GM12878 (cell line): ENCODE measurements at regions not wholly inside any gene's neighbourhood (a gene's known extent, or its start where the extent isn't known, plus 50 kb on each side); places are given as distances from the start of the nearest gene placed in this dataset.

Experiments used
- EZH2 ChIP-seq: IDR thresholded peaks from 2 replicates; pipeline ENCODE4 v1.6.1; 2012; ENCODE audit warnings: low read depth, mild to moderate bottlenecking, control low read depth, inconsistent platforms, low read length, borderline replicate concordance; ENCODE audit not compliant: control insufficient read depth
- POLR2AphosphoS2 ChIP-seq: IDR thresholded peaks from 2 replicates; pipeline ENCODE4 v1.6.1; 2011; ENCODE audit warnings: low read depth, mild to moderate bottlenecking, low read length, improper control_type of control experiment, moderate library complexity
- POLR2AphosphoS5 ChIP-seq: IDR thresholded peaks from 2 replicates; pipeline ENCODE4 v1.6.1; 2011; ENCODE audit warnings: mild to moderate bottlenecking, low read length, inconsistent platforms
- TF ChIP-seq, protein P1 (sequence below), 3 experiments: IDR thresholded peaks in 2 of 3; conservative IDR thresholded peaks in 1 of 3; 2 replicates each; pipeline ENCODE4 v1.5.1; 2011; ENCODE audit warnings: low read depth in 3 of 3, low read length in 3 of 3, mild to moderate bottlenecking in 3 of 3, control low read depth in 2 of 3, moderate library complexity in 2 of 3, inconsistent platforms in 1 of 3, mixed read lengths in 1 of 3; ENCODE audit not compliant: control insufficient read depth in 2 of 3, insufficient read depth in 1 of 3; ENCODE audit errors: extremely low read depth in 1 of 3
- TF ChIP-seq, protein P2 (sequence below): IDR thresholded peaks from 2 replicates; pipeline ENCODE4 v1.6.1; 2012; ENCODE audit warnings: low read depth, low read length, improper control_type of control experiment

DNA sequence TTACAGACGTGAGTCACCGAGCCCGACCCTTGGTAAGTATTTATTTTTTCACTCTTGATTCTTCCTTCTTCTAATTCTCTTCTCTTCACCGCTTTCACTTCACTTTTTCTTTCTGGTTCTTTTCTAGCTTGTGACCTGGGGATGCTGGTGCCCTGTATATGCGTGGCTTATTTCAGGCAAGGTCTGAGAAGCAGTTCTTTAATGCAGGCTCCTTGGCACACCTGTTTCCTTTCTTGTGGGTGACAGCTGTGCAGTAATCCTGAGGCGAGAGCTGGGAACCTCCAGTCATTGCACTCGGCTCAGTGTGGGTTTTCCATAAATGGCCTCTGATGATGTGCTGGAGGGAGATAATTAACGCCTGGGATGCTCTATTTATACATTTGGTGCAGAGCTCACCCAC is 193.8 kb downstream of the TSN start:
- TF ChIP-seq, protein P1, sequence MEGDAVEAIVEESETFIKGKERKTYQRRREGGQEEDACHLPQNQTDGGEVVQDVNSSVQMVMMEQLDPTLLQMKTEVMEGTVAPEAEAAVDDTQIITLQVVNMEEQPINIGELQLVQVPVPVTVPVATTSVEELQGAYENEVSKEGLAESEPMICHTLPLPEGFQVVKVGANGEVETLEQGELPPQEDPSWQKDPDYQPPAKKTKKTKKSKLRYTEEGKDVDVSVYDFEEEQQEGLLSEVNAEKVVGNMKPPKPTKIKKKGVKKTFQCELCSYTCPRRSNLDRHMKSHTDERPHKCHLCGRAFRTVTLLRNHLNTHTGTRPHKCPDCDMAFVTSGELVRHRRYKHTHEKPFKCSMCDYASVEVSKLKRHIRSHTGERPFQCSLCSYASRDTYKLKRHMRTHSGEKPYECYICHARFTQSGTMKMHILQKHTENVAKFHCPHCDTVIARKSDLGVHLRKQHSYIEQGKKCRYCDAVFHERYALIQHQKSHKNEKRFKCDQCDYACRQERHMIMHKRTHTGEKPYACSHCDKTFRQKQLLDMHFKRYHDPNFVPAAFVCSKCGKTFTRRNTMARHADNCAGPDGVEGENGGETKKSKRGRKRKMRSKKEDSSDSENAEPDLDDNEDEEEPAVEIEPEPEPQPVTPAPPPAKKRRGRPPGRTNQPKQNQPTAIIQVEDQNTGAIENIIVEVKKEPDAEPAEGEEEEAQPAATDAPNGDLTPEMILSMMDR (IDR thresholded peaks at IDR 0.05 in 2 of 3, conservative IDR thresholded peaks at IDR 0.05 in 1 of 3; ENCODE audit: control insufficient read depth in 2 of 3, extremely low read depth in 1 of 3, insufficient read depth in 1 of 3, low read depth in 3 of 3, low read length in 3 of 3): no peak
- no peak for TF ChIP-seq POLR2AphosphoS2
- TF ChIP-seq, protein P2, sequence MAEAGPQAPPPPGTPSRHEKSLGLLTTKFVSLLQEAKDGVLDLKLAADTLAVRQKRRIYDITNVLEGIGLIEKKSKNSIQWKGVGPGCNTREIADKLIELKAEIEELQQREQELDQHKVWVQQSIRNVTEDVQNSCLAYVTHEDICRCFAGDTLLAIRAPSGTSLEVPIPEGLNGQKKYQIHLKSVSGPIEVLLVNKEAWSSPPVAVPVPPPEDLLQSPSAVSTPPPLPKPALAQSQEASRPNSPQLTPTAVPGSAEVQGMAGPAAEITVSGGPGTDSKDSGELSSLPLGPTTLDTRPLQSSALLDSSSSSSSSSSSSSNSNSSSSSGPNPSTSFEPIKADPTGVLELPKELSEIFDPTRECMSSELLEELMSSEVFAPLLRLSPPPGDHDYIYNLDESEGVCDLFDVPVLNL: no peak
- TF ChIP-seq POLR2AphosphoS5: no peak
- no peak for TF ChIP-seq EZH2
